IPS-15b (cell line): ENCODE measurements at regions not wholly inside any gene's neighbourhood (a gene's known extent, or its start where the extent isn't known, plus 50 kb on each side); places are given as distances from the start of the nearest gene placed in this dataset.

Experiments
- H3K27me3 ChIP-seq: one replicate; pipeline ENCODE4 v1.6.1; 2013; ENCODE audit warnings: low read length; ENCODE audit not compliant: control insufficient read depth, insufficient read depth
- H3K36me3 ChIP-seq: one replicate; pipeline ENCODE4 v1.6.1; 2013; ENCODE audit warnings: low read length; ENCODE audit not compliant: control insufficient read depth, insufficient read depth
- H3K4me1 ChIP-seq: one replicate; pipeline ENCODE4 v1.6.1; 2013; ENCODE audit warnings: mild to moderate bottlenecking, low read length; ENCODE audit not compliant: control insufficient read depth, insufficient read depth
- H3K4me3 ChIP-seq: one replicate; pipeline ENCODE4 v1.5.1; 2013; ENCODE audit warnings: low read depth, low read length
- H3K9ac ChIP-seq: one replicate; pipeline ENCODE4 v1.6.1; 2013; ENCODE audit warnings: low read depth, mild to moderate bottlenecking, low read length
- H3K9me3 ChIP-seq: one replicate; pipeline ENCODE4 v1.6.1; 2013; ENCODE audit warnings: mild to moderate bottlenecking, low read length; ENCODE audit not compliant: control insufficient read depth, insufficient read depth

GRCh38 chr14:54220071-54220703, 176.6 kb upstream of the CDKN3 start:
- peak overlapping the region; percentile 60 for H3K4me3 ChIP-seq
- peaks cover 50% of the 10 kb centered on the region for H3K27me3 ChIP-seq
- no peaks in the 10 kb centered on the region for H3K36me3 ChIP-seq
- H3K9me3 ChIP-seq, result no peaks in the 10 kb centered on the region
- no peak overlapping the region for H3K9ac ChIP-seq
- peaks cover 18% of the 10 kb centered on the region for H3K4me1 ChIP-seq

- H3K27me3 ChIP-seq, result peaks cover 50% of the 10 kb centered on the region
- peaks cover 18% of the 10 kb centered on the region for H3K4me1 ChIP-seq
- no peaks in the 10 kb centered on the region for H3K36me3 ChIP-seq
- H3K9me3 ChIP-seq, result no peaks in the 10 kb centered on the region
- peak overlapping the region; percentile 60 for H3K4me3 ChIP-seq
- no peak overlapping the region for H3K9ac ChIP-seq
These were observed 175.9 kb upstream of the CDKN3 start for GRCh38 chr14:54220704-54221431.

GRCh38 chr14:54221432-54221803, 175.4 kb upstream of the CDKN3 start:
- Histone ChIP-seq H3K9ac (no peak overlapping the region), H3K27me3 (peaks cover 50% of the 10 kb centered on the region), H3K4me3 (peak overlapping the region; percentile 3), H3K4me1 (peaks cover 18% of the 10 kb centered on the region), H3K9me3 (no peaks in the 10 kb centered on the region), H3K36me3 (no peaks in the 10 kb centered on the region)

GRCh38 chr14:54221971-54222370, 174.8 kb upstream of the CDKN3 start:
- Histone ChIP-seq H3K36me3 (no peaks in the 10 kb centered on the region), H3K9ac (no peak overlapping the region), H3K27me3 (peaks cover 50% of the 10 kb centered on the region), H3K4me1 (peaks cover 18% of the 10 kb centered on the region), H3K4me3 (peak overlapping the region; percentile 3), H3K9me3 (no peaks in the 10 kb centered on the region)

- no peaks in the 10 kb centered on the region for H3K9me3 ChIP-seq
- H3K27me3 ChIP-seq, result peaks cover 35% of the 10 kb centered on the region
- peaks cover 16% of the 10 kb centered on the region for H3K4me1 ChIP-seq
- H3K36me3 ChIP-seq, result no peaks in the 10 kb centered on the region
- H3K9ac ChIP-seq, result no peak overlapping the region
- no peak overlapping the region for H3K4me3 ChIP-seq
These were observed 172.9 kb upstream of the CDKN3 start for GRCh38 chr14:54223831-54224402.

GRCh38 chr14:54225457-54226060, 171.2 kb upstream of the CDKN3 start:
- no peak overlapping the region for H3K4me3 ChIP-seq
- peaks cover 19% of the 10 kb centered on the region for H3K27me3 ChIP-seq
- no peaks in the 10 kb centered on the region for H3K36me3 ChIP-seq
- H3K9me3 ChIP-seq, result no peaks in the 10 kb centered on the region
- H3K4me1 ChIP-seq, result peaks cover 14% of the 10 kb centered on the region
- no peak overlapping the region for H3K9ac ChIP-seq

GRCh38 chr14:54226103-54226502, 170.7 kb upstream of the CDKN3 start:
- Histone ChIP-seq H3K4me3 (no peak overlapping the region), H3K9me3 (no peaks in the 10 kb centered on the region), H3K9ac (no peak overlapping the region), H3K36me3 (no peaks in the 10 kb centered on the region), H3K4me1 (peaks cover 10% of the 10 kb centered on the region), H3K27me3 (peaks cover 13% of the 10 kb centered on the region)

GRCh38 chr14:54226558-54226957, 170.2 kb upstream of the CDKN3 start:
- no peak overlapping the region for H3K4me3 ChIP-seq
- no peak overlapping the region for H3K9ac ChIP-seq
- peaks cover 9% of the 10 kb centered on the region for H3K27me3 ChIP-seq
- no peaks in the 10 kb centered on the region for H3K36me3 ChIP-seq
- H3K4me1 ChIP-seq, result peaks cover 7% of the 10 kb centered on the region
- H3K9me3 ChIP-seq, result no peaks in the 10 kb centered on the region

- H3K9me3 ChIP-seq, result no peaks in the 10 kb centered on the region
- H3K27me3 ChIP-seq, result no peaks in the 10 kb centered on the region
- no peaks in the 10 kb centered on the region for H3K4me1 ChIP-seq
- H3K4me3 ChIP-seq, result no peak overlapping the region
- no peak overlapping the region for H3K9ac ChIP-seq
- no peaks in the 10 kb centered on the region for H3K36me3 ChIP-seq
These were observed 167.7 kb upstream of the CDKN3 start for GRCh38 chr14:54229136-54229535.

- no peak overlapping the region for H3K4me3 ChIP-seq
- no peaks in the 10 kb centered on the region for H3K27me3 ChIP-seq
- H3K9ac ChIP-seq, result no peak overlapping the region
- H3K36me3 ChIP-seq, result no peaks in the 10 kb centered on the region
- no peaks in the 10 kb centered on the region for H3K4me1 ChIP-seq
- no peaks in the 10 kb centered on the region for H3K9me3 ChIP-seq
These were observed 166.2 kb upstream of the CDKN3 start for GRCh38 chr14:54230645-54231044.

GRCh38 chr14:54232735-54233134, 164.1 kb upstream of the CDKN3 start:
- Histone ChIP-seq H3K4me1 (no peaks in the 10 kb centered on the region), H3K4me3 (no peak overlapping the region), H3K36me3 (no peaks in the 10 kb centered on the region), H3K27me3 (no peaks in the 10 kb centered on the region), H3K9me3 (no peaks in the 10 kb centered on the region), H3K9ac (no peak overlapping the region)

GRCh38 chr14:54241517-54241916, 155.3 kb upstream of the CDKN3 start:
- Histone ChIP-seq H3K9me3 (no peaks in the 10 kb centered on the region), H3K9ac (no peak overlapping the region), H3K27me3 (no peaks in the 10 kb centered on the region), H3K36me3 (no peaks in the 10 kb centered on the region), H3K4me3 (no peak overlapping the region), H3K4me1 (no peaks in the 10 kb centered on the region)
